LNCaP clone FGC (cell line): ENCODE measurements at regions not wholly inside any gene's neighbourhood (a gene's known extent, or its start where the extent isn't known, plus 50 kb on each side); places are given as distances from the start of the nearest gene placed in this dataset.

Experiments
- DNase-seq: peaks from one replicate; pipeline ENCODE4 v3.0.0-alpha.2; 2011; ENCODE audit warnings: low read depth
- H3K4me3 ChIP-seq: 2 replicates; pipeline ENCODE4 v1.5.1; 2011; ENCODE audit warnings: mild to moderate bottlenecking, low read depth, low read length, control low read depth
- TF ChIP-seq, protein P1 (sequence below): IDR thresholded peaks from 2 replicates; pipeline ENCODE4 v1.5.1; 2012; ENCODE audit warnings: mild to moderate bottlenecking; ENCODE audit not compliant: control insufficient read depth, insufficient read depth; ENCODE audit errors: extremely low read depth

DNA sequence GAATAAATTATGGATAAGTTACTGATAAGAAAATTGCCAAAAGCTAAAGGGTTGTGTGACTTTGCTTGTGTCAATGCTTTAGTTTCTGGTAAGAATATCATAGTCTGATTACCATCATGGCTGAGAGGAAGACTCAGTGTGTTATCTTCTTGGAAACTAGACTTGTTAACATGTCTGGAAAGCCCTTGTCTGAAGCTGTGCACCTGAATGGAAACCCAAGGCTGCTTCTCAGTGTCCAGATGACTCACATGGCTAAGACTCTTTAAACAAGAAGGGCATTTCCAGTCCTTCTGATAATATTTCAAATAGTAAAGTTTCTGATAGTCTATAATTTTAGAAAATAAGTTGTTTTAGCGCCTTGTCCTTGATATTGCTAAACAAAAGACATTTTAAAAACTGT, 1092.7 kb downstream of the PLA2G4A start:
- TF ChIP-seq, protein P1, sequence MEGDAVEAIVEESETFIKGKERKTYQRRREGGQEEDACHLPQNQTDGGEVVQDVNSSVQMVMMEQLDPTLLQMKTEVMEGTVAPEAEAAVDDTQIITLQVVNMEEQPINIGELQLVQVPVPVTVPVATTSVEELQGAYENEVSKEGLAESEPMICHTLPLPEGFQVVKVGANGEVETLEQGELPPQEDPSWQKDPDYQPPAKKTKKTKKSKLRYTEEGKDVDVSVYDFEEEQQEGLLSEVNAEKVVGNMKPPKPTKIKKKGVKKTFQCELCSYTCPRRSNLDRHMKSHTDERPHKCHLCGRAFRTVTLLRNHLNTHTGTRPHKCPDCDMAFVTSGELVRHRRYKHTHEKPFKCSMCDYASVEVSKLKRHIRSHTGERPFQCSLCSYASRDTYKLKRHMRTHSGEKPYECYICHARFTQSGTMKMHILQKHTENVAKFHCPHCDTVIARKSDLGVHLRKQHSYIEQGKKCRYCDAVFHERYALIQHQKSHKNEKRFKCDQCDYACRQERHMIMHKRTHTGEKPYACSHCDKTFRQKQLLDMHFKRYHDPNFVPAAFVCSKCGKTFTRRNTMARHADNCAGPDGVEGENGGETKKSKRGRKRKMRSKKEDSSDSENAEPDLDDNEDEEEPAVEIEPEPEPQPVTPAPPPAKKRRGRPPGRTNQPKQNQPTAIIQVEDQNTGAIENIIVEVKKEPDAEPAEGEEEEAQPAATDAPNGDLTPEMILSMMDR: no peak
- H3K4me3 ChIP-seq: no peak overlapping the region
- no peak for DNase-seq

DNA sequence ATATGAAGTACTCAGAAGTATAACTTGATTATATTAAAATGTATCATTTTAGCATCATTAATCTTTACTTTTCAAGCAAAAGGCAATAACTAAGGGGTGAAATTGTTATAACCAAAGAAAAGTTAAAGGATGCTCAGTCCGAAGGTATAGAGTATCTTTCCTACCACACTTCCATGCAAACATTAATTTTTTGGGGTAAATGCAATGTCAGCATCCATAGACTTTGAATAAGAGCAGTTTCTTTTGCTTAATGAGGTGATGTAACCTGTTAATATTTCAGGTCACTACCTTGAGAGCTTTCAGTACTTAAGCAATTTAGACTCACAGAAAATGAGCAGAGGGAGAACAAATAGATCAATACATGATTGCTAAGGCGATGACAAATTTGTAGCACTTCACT, 1093.5 kb downstream of the PLA2G4A start:
- DNase-seq: no peak
- no peak overlapping the region for H3K4me3 ChIP-seq
- TF ChIP-seq, protein P1: no peak

DNA sequence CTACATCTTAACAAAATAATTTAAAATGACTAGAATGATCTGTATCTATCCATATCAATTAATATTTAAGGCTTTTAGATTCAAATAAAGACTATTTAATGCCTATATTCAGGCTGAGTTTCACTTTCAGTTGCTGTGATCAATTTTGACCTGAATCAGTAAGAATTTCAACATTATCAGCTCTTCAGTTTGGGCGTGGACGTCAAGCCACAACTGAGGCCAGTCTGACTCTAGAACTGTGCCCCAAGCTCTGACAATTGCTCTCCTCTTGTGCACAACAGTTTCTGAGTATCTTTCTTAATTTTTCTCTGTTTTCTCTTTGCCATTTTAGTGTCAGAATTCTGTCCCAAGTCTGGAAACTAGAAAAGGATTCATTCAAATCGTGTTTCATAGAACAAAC, 1095.5 kb downstream of the PLA2G4A start:
- TF ChIP-seq, protein P1: no peak
- DNase-seq: no peak
- H3K4me3 ChIP-seq: no peak overlapping the region

DNA sequence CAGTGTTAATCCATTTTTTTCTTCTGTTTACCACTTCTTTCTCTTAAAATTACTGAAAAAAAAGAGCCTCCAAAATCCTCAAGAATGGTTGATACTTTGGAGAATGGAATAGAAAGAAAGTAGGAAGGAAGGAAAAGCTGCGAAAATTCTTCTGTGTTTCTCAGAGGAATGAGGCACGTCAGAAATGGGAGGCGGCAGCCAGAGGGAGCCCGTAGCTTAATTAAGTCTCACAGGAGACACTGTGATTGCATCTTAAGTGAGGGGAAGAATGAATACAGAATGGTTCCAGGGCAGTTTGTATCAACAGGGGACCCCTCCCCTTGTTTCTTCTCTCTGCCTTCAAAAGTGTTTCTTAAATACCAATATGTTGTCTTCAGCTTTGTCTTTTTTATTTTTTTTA, 1099.5 kb downstream of the PLA2G4A start:
- DNase-seq: no peak

DNA sequence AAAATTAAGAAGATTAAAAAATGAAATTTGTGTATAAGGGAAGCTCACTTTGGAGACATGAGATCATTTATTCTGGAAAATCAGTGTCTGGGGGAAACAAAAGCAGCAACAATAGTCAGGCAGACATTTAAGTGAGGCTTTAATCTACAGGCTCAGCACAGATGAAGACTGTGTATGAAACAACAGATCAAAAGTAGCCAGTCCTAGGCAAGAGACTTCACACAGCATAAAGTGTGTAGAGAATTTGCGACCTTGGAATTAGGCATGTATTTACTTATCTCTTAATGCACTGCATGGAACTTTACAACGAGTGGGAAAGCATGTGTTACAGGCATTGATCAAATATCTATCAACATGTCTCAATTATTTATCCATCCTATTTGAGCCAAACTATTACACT, 1099.9 kb downstream of the PLA2G4A start:
- TF ChIP-seq, protein P1: no peak

More for the DNA sequence above, 1099.5 kb downstream of the PLA2G4A start:
- no peak overlapping the region for H3K4me3 ChIP-seq
- TF ChIP-seq, protein P1: peak; percentile 31

DNA sequence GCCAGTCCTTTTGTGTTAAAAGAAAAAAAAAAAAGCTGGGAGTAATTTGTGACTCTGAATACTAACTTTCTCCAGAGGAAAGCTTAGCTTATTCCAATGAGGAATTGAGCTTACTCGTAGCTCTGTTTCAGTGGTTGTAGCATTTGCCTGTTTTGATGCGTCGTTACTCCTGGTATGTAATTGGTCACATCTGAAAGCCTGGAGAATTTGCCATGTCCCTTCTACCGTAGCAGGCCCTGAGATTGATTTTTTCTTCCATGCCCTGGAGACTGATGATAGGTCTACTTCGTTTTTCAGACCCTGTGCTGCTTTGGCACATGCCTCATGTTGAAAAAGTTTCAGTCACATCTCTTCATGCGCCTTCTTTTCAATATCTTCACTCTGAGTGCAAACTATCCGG, 1103.0 kb downstream of the PLA2G4A start:
- no peak overlapping the region for H3K4me3 ChIP-seq
- TF ChIP-seq, protein P1: no peak
- DNase-seq: no peak

More for the DNA sequence above, 1099.9 kb downstream of the PLA2G4A start:
- no peak overlapping the region for H3K4me3 ChIP-seq
- no peak for DNase-seq

DNA sequence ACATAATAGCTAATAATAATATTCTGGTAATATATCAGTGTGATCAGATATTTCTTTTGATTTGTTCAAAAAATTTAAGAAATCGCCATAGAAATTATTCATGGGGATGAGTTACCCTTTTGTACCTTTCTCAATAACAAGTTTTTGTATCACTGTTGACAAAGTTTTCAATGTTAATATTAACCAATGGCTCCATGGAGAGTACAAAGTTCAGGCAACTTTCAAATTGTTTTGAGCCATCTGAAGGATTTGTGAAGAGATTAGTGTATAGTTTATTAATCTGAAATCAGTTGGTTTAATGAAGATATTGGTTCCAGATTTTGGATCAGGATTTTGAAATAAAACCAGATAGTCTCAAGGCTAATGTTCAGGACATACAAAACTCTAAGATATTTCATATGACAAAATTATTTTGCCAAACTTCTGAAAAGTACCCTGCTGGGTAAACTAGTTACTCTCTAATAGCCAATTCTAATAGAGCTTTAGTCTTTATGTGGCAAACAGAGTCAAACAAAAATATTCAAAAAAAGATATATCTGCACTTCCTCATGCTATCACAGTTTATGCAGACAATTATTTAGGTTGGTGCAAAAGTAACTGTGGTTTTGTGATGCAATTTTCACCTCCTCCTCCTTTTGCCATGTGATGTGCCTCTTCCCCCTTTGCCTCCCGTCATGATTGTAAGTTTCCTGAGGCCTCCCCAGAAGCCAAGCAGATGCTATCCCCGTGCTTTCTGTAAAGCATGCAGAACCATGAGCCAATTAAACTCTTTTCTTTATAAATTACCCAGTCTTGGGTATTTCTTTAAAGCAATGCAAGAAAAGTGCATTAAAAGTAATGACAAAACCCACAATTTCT, 1105.0 kb downstream of the PLA2G4A start:
- no peak for DNase-seq
- no peak overlapping the region for H3K4me3 ChIP-seq
- TF ChIP-seq, protein P1: no peak
